LNCAP (cell line): ENCODE measurements at regions not wholly inside any gene's neighbourhood (a gene's known extent, or its start where the extent isn't known, plus 50 kb on each side); places are given as distances from the start of the nearest gene placed in this dataset.

Experiments used
- CTCF ChIP-seq: fragments of 450-650 bp; IDR thresholded peaks from 2 replicates; pipeline ENCODE4 v1.5.1; 2017; ENCODE audit warnings: mild to moderate bottlenecking

GRCh38 chr12:114898159-114898558 lies 214.2 kb upstream of the TBX3 start:
- no peak for TF ChIP-seq CTCF

- TF ChIP-seq CTCF = no peak
Observed at GRCh38 chr12:114895827-114896226, 211.9 kb upstream of the TBX3 start.

- no peak for TF ChIP-seq CTCF
Observed at GRCh38 chr12:114895081-114895480, 211.1 kb upstream of the TBX3 start.

- no peak for TF ChIP-seq CTCF
Observed at GRCh38 chr12:114894076-114894475, 210.1 kb upstream of the TBX3 start.

- TF ChIP-seq CTCF = no peak
Observed at GRCh38 chr12:114888928-114889584, 205.1 kb upstream of the TBX3 start.

- TF ChIP-seq CTCF = no peak
Observed at GRCh38 chr12:114888448-114888847, 204.5 kb upstream of the TBX3 start.

- TF ChIP-seq CTCF = no peak
Observed at GRCh38 chr12:114885501-114885900, 201.5 kb upstream of the TBX3 start.

- TF ChIP-seq CTCF = no peak
Observed at GRCh38 chr12:114884575-114884974, 200.6 kb upstream of the TBX3 start.
